ENCODE measurements at regions not wholly inside any gene's neighbourhood (a gene's known extent, or its start where the extent isn't known, plus 50 kb on each side); places are given as distances from the start of the nearest gene placed in this dataset.

GRCh38 chr4:188534297-188534696 lies 395.1 kb downstream of the TRIML1 start:
- TF ChIP-seq GATA2 (IDR thresholded peaks at IDR 0.05; ENCODE audit: low read depth, low read length) (no peak), GATA3 (IDR thresholded peaks at IDR 0.05; ENCODE audit: low read depth, low read length) (no peak)

Data from SH-SY5Y (cell line).